ENCODE measurements at regions not wholly inside any gene's neighbourhood (a gene's known extent, or its start where the extent isn't known, plus 50 kb on each side); places are given as distances from the start of the nearest gene placed in this dataset.

GRCh38 chr17:69884846-69885245 lies 190.2 kb upstream of the KCNJ16 start:
- peak overlapping the region in 1 of 5 donors; percentile 21 for H3K9ac ChIP-seq (ENCODE audit: low read length in 5 of 5)
- H3K27me3 ChIP-seq (ENCODE audit: control insufficient read depth in 5 of 5, insufficient read depth in 4 of 5, low read length in 5 of 5), result no peaks in the 10 kb centered on the region
- no peaks in the 10 kb centered on the region for H3K9me3 ChIP-seq (ENCODE audit: control insufficient read depth in 5 of 5, low read length in 5 of 5)
- H3K4me3 ChIP-seq (ENCODE audit: low read depth in 1 of 5, low read length in 5 of 5), result no peak overlapping the region
- no peaks in the 10 kb centered on the region for H3K36me3 ChIP-seq (ENCODE audit: control insufficient read depth in 5 of 5, insufficient read depth in 5 of 5, low read length in 5 of 5)
- no peak overlapping the region for H3K27ac ChIP-seq (ENCODE audit: low read depth, low read length)
- peaks cover 0 to 9% (median 7%) of the 10 kb centered on the region in 5 donors for H3K4me1 ChIP-seq (ENCODE audit: control insufficient read depth in 5 of 5, insufficient read depth in 5 of 5, low read length in 5 of 5)

GRCh38 chr17:69898601-69899000 lies 176.4 kb upstream of the KCNJ16 start:
- H3K9ac ChIP-seq (ENCODE audit: low read length in 5 of 5), result no peak overlapping the region
- H3K4me3 ChIP-seq (ENCODE audit: low read depth in 1 of 5, low read length in 5 of 5), result no peak overlapping the region
- no peaks in the 10 kb centered on the region for H3K27me3 ChIP-seq (ENCODE audit: control insufficient read depth in 5 of 5, insufficient read depth in 4 of 5, low read length in 5 of 5)
- peaks cover 0 to 6% (median 3%) of the 10 kb centered on the region in 5 donors for H3K4me1 ChIP-seq (ENCODE audit: control insufficient read depth in 5 of 5, insufficient read depth in 5 of 5, low read length in 5 of 5)
- no peak overlapping the region for H3K27ac ChIP-seq (ENCODE audit: low read depth, low read length)
- no peaks in the 10 kb centered on the region for H3K9me3 ChIP-seq (ENCODE audit: control insufficient read depth in 5 of 5, low read length in 5 of 5)
- H3K36me3 ChIP-seq (ENCODE audit: control insufficient read depth in 5 of 5, insufficient read depth in 5 of 5, low read length in 5 of 5), result no peaks in the 10 kb centered on the region

- no peak overlapping the region for H3K9ac ChIP-seq (ENCODE audit: low read length in 5 of 5)
- H3K9me3 ChIP-seq (ENCODE audit: control insufficient read depth in 5 of 5, low read length in 5 of 5), result no peaks in the 10 kb centered on the region
- H3K4me1 ChIP-seq (ENCODE audit: control insufficient read depth in 5 of 5, insufficient read depth in 5 of 5, low read length in 5 of 5), result peaks cover 0 to 6% (median 3%) of the 10 kb centered on the region in 5 donors
- H3K4me3 ChIP-seq (ENCODE audit: low read depth in 1 of 5, low read length in 5 of 5), result no peak overlapping the region
- H3K36me3 ChIP-seq (ENCODE audit: control insufficient read depth in 5 of 5, insufficient read depth in 5 of 5, low read length in 5 of 5), result no peaks in the 10 kb centered on the region
- H3K27ac ChIP-seq (ENCODE audit: low read depth, low read length), result no peak overlapping the region
- no peaks in the 10 kb centered on the region for H3K27me3 ChIP-seq (ENCODE audit: control insufficient read depth in 5 of 5, insufficient read depth in 4 of 5, low read length in 5 of 5)
Measured at GRCh38 chr17:69900101-69900500, 174.9 kb upstream of the KCNJ16 start.

- H3K27me3 ChIP-seq (ENCODE audit: control insufficient read depth in 5 of 5, insufficient read depth in 4 of 5, low read length in 5 of 5), result no peaks in the 10 kb centered on the region
- H3K36me3 ChIP-seq (ENCODE audit: control insufficient read depth in 5 of 5, insufficient read depth in 5 of 5, low read length in 5 of 5), result no peaks in the 10 kb centered on the region
- H3K9me3 ChIP-seq (ENCODE audit: control insufficient read depth in 5 of 5, low read length in 5 of 5), result no peaks in the 10 kb centered on the region
- no peak overlapping the region for H3K4me3 ChIP-seq (ENCODE audit: low read depth in 1 of 5, low read length in 5 of 5)
- H3K4me1 ChIP-seq (ENCODE audit: control insufficient read depth in 5 of 5, insufficient read depth in 5 of 5, low read length in 5 of 5), result peaks cover 0 to 6% (median 3%) of the 10 kb centered on the region in 5 donors
- H3K9ac ChIP-seq (ENCODE audit: low read length in 5 of 5), result no peak overlapping the region
- no peak overlapping the region for H3K27ac ChIP-seq (ENCODE audit: low read depth, low read length)
Measured at GRCh38 chr17:69900829-69901228, 174.2 kb upstream of the KCNJ16 start.

DNA sequence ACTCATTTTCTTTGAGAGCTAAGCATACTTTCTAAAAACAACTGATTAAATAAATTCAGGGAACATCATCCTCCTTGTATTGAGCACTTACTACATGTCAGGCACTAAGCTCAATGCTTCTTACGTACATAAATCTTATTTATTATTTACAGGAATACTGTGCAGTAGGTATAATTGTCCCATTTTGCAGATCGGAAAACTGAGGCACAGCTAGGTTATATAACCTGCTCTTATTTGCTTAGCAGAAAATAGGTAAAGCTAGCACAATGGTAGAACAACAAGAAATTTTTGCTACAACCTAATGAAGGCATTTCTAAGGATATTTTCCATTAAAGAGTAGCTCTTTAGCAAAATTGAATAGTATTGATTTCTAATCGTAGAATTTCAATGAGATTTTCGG lies 168.7 kb upstream of the KCNJ16 start:
- Histone ChIP-seq H3K27me3 (ENCODE audit: control insufficient read depth in 5 of 5, insufficient read depth in 4 of 5, low read length in 5 of 5) (no peaks in the 10 kb centered on the region), H3K9me3 (ENCODE audit: control insufficient read depth in 5 of 5, low read length in 5 of 5) (no peaks in the 10 kb centered on the region), H3K4me3 (ENCODE audit: low read depth in 1 of 5, low read length in 5 of 5) (no peak overlapping the region), H3K27ac (ENCODE audit: low read depth, low read length) (no peak overlapping the region), H3K4me1 (ENCODE audit: control insufficient read depth in 5 of 5, insufficient read depth in 5 of 5, low read length in 5 of 5) (no peaks in the 10 kb centered on the region), H3K36me3 (ENCODE audit: control insufficient read depth in 5 of 5, insufficient read depth in 5 of 5, low read length in 5 of 5) (no peaks in the 10 kb centered on the region), H3K9ac (ENCODE audit: low read length in 5 of 5) (no peak overlapping the region)

DNA sequence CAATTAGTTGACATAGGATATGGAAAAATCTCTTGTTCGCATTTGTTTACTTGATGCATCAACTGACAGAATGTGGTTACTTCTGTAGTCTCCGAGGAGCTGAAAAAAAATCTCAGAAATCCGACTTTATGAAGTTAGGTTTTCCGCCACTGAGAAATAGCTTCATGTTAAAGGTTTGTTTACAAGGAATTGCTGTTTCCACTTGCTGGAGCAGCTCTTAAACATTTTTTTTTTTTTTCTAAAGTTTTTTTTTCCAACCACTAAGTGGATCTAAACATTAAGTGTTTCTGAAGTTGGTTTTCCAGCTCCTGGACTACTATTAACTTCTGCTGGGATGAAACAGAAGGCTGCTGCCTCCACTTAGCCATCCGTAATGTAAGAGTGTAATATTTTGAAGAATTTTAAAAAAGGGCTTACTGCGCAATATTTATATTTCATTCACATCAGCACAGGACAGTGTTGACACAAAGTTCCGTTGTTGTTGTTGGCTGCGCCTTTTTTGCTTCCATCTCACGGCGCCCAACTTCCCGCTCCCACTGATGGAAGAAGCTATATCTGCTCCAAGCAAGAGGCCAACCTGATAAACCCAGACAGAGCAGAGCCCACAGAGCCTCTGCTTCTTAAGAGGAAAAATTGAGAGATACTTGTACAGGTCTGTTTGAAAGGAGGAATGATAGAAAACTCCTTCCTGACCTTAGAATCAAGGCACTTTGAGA lies 167.7 kb upstream of the KCNJ16 start:
- Histone ChIP-seq H3K9ac (ENCODE audit: low read length in 5 of 5) (no peak overlapping the region), H3K9me3 (ENCODE audit: control insufficient read depth in 5 of 5, low read length in 5 of 5) (no peaks in the 10 kb centered on the region), H3K4me1 (ENCODE audit: control insufficient read depth in 5 of 5, insufficient read depth in 5 of 5, low read length in 5 of 5) (no peaks in the 10 kb centered on the region), H3K36me3 (ENCODE audit: control insufficient read depth in 5 of 5, insufficient read depth in 5 of 5, low read length in 5 of 5) (no peaks in the 10 kb centered on the region), H3K27ac (ENCODE audit: low read depth, low read length) (no peak overlapping the region), H3K27me3 (ENCODE audit: control insufficient read depth in 5 of 5, insufficient read depth in 4 of 5, low read length in 5 of 5) (no peaks in the 10 kb centered on the region), H3K4me3 (ENCODE audit: low read depth in 1 of 5, low read length in 5 of 5) (no peak overlapping the region)

DNA sequence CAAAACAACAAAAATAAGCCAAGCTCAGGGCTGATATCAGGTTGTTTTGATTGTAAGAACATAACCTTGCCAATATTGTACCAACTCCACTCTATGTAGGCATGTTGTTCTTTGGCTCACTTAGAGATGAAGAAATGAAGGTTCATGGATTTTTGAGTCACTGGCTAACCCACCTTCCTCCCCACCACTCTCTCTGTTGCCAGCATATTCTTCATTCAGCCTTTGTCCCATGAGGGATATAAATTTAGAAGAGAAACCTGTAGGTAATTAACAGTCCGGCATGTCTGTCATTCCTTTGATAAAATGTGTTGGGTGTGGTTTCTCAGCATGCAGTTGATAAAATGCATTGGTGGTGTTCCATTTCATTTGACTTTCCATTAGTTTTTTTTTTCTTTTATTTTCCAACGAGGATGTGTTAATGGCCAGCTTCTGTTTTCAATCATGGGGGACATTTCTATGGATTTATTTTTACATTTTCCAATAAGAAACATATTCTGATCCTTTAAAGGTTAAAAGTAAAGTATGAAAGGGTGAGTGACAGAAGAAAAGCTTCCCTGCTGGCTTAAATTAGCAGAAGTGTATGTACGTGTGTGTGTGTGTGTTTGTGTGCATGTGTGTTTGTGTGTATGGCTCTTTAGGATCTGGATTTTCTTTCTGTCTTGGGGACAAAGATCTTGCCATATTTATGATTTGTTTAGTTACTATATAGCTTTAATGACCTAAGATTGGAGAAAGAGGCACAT lies 166.2 kb upstream of the KCNJ16 start:
- no peak overlapping the region for H3K9ac ChIP-seq (ENCODE audit: low read length in 5 of 5)
- H3K4me3 ChIP-seq (ENCODE audit: low read depth in 1 of 5, low read length in 5 of 5), result no peak overlapping the region
- no peak overlapping the region for H3K27ac ChIP-seq (ENCODE audit: low read depth, low read length)
- no peaks in the 10 kb centered on the region for H3K36me3 ChIP-seq (ENCODE audit: control insufficient read depth in 5 of 5, insufficient read depth in 5 of 5, low read length in 5 of 5)
- H3K4me1 ChIP-seq (ENCODE audit: control insufficient read depth in 5 of 5, insufficient read depth in 5 of 5, low read length in 5 of 5), result peaks cover 0 to 8% (median 0%) of the 10 kb centered on the region in 5 donors
- no peaks in the 10 kb centered on the region for H3K9me3 ChIP-seq (ENCODE audit: control insufficient read depth in 5 of 5, low read length in 5 of 5)
- H3K27me3 ChIP-seq (ENCODE audit: control insufficient read depth in 5 of 5, insufficient read depth in 4 of 5, low read length in 5 of 5), result no peaks in the 10 kb centered on the region

DNA sequence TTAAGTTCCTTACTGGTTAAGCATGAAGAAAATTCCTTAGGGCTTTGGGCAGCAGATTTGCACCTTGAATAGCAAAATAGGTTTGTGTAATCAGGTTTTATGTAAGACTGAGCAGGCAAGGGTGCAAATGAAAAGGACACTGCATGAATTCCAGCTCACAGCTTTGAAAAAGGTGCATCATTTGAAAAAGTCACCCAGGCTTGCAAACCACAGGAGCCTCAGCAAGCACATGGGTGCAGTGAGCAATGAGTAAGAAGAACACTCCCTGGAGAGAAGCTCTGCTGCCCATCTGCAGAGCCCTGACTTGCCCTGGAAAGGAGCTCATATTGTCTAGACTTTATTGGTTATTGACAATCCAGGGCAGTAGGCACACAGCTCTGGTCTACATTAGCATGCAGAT lies 165.6 kb upstream of the KCNJ16 start:
- no peaks in the 10 kb centered on the region for H3K27me3 ChIP-seq (ENCODE audit: control insufficient read depth in 5 of 5, insufficient read depth in 4 of 5, low read length in 5 of 5)
- H3K36me3 ChIP-seq (ENCODE audit: control insufficient read depth in 5 of 5, insufficient read depth in 5 of 5, low read length in 5 of 5), result no peaks in the 10 kb centered on the region
- no peak overlapping the region for H3K9ac ChIP-seq (ENCODE audit: low read length in 5 of 5)
- H3K27ac ChIP-seq (ENCODE audit: low read depth, low read length), result no peak overlapping the region
- peaks cover 0 to 8% (median 0%) of the 10 kb centered on the region in 5 donors for H3K4me1 ChIP-seq (ENCODE audit: control insufficient read depth in 5 of 5, insufficient read depth in 5 of 5, low read length in 5 of 5)
- no peak overlapping the region for H3K4me3 ChIP-seq (ENCODE audit: low read depth in 1 of 5, low read length in 5 of 5)
- H3K9me3 ChIP-seq (ENCODE audit: control insufficient read depth in 5 of 5, low read length in 5 of 5), result no peaks in the 10 kb centered on the region

- Histone ChIP-seq H3K36me3 (ENCODE audit: control insufficient read depth in 5 of 5, insufficient read depth in 5 of 5, low read length in 5 of 5) (no peaks in the 10 kb centered on the region), H3K9me3 (ENCODE audit: control insufficient read depth in 5 of 5, low read length in 5 of 5) (no peaks in the 10 kb centered on the region), H3K27me3 (ENCODE audit: control insufficient read depth in 5 of 5, insufficient read depth in 4 of 5, low read length in 5 of 5) (no peaks in the 10 kb centered on the region), H3K9ac (ENCODE audit: low read length in 5 of 5) (no peak overlapping the region), H3K4me1 (ENCODE audit: control insufficient read depth in 5 of 5, insufficient read depth in 5 of 5, low read length in 5 of 5) (peaks cover 0 to 8% (median 0%) of the 10 kb centered on the region in 5 donors), H3K27ac (ENCODE audit: low read depth, low read length) (no peak overlapping the region), H3K4me3 (ENCODE audit: low read depth in 1 of 5, low read length in 5 of 5) (no peak overlapping the region)
Measured at GRCh38 chr17:69912805-69913204, 162.2 kb upstream of the KCNJ16 start.

- Histone ChIP-seq H3K36me3 (ENCODE audit: control insufficient read depth in 5 of 5, insufficient read depth in 5 of 5, low read length in 5 of 5) (no peaks in the 10 kb centered on the region), H3K4me1 (ENCODE audit: control insufficient read depth in 5 of 5, insufficient read depth in 5 of 5, low read length in 5 of 5) (peaks cover 0 to 8% (median 0%) of the 10 kb centered on the region in 5 donors), H3K4me3 (ENCODE audit: low read depth in 1 of 5, low read length in 5 of 5) (no peak overlapping the region), H3K27ac (ENCODE audit: low read depth, low read length) (no peak overlapping the region), H3K9me3 (ENCODE audit: control insufficient read depth in 5 of 5, low read length in 5 of 5) (no peaks in the 10 kb centered on the region), H3K27me3 (ENCODE audit: control insufficient read depth in 5 of 5, insufficient read depth in 4 of 5, low read length in 5 of 5) (no peaks in the 10 kb centered on the region), H3K9ac (ENCODE audit: low read length in 5 of 5) (no peak overlapping the region)
Measured at GRCh38 chr17:69913216-69913615, 161.8 kb upstream of the KCNJ16 start.

All from subcutaneous abdominal adipose tissue (tissue), 5 donors.